Adrenal gland (tissue), 5 donors: ENCODE measurements at regions not wholly inside any gene's neighbourhood (a gene's known extent, or its start where the extent isn't known, plus 50 kb on each side); places are given as distances from the start of the nearest gene placed in this dataset.

Experiments
- POLR2A ChIP-seq, 2 donors: fragments of 450-650 bp; IDR thresholded peaks; one replicate each; pipeline ENCODE4 v1.6.1; 2017; ENCODE audit warnings: antibody characterized with exemption in 2 of 2, mild to moderate bottlenecking in 2 of 2, moderate library complexity in 1 of 2
- TF ChIP-seq, protein P1 (sequence below), 6 experiments: fragments of 450-650 bp in 4 of 6; fragments of 200-600 bp in 2 of 6; sonication (generic) in 1 of 6; IDR thresholded peaks; 1 replicate in 5 of 6; 2 replicates in 1 of 6; pipeline versions ENCODE4 v1.5.1 to v1.8.0; 2016 to 2021; ENCODE audit warnings: antibody characterized with exemption in 6 of 6, mild to moderate bottlenecking in 2 of 6, moderate library complexity in 1 of 6
- donor health status: DM: no; HTN: no; CAD: no.

- TF ChIP-seq POLR2A (IDR thresholded peaks at IDR 0.05): no peak
- TF ChIP-seq, protein P1, sequence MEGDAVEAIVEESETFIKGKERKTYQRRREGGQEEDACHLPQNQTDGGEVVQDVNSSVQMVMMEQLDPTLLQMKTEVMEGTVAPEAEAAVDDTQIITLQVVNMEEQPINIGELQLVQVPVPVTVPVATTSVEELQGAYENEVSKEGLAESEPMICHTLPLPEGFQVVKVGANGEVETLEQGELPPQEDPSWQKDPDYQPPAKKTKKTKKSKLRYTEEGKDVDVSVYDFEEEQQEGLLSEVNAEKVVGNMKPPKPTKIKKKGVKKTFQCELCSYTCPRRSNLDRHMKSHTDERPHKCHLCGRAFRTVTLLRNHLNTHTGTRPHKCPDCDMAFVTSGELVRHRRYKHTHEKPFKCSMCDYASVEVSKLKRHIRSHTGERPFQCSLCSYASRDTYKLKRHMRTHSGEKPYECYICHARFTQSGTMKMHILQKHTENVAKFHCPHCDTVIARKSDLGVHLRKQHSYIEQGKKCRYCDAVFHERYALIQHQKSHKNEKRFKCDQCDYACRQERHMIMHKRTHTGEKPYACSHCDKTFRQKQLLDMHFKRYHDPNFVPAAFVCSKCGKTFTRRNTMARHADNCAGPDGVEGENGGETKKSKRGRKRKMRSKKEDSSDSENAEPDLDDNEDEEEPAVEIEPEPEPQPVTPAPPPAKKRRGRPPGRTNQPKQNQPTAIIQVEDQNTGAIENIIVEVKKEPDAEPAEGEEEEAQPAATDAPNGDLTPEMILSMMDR (IDR thresholded peaks at IDR 0.05): no peak
Measured at GRCh38 chr15:77698481-77698880, 65.8 kb upstream of the LINGO1 start.
